Panc1 (cell line): ENCODE measurements at regions not wholly inside any gene's neighbourhood (a gene's known extent, or its start where the extent isn't known, plus 50 kb on each side); places are given as distances from the start of the nearest gene placed in this dataset.

Source experiments
- POLR2AphosphoS5 ChIP-seq: IDR thresholded peaks from 2 replicates; pipeline ENCODE4 v1.6.1; 2012; ENCODE audit warnings: mild to moderate bottlenecking, low read depth, low read length, moderate library complexity
- SIN3A ChIP-seq: IDR thresholded peaks from 2 replicates; pipeline ENCODE4 v1.6.1; 2012; ENCODE audit warnings: low read depth, mild to moderate bottlenecking, low read length, moderate library complexity, borderline replicate concordance; ENCODE audit not compliant: insufficient read depth
- TF ChIP-seq, protein P1 (sequence below): fragments of 450-650 bp; IDR thresholded peaks from 2 replicates; pipeline ENCODE4 v1.5.1; 2017; ENCODE audit warnings: mild to moderate bottlenecking
- TF ChIP-seq, protein P2 (sequence below), 2 experiments: IDR thresholded peaks; 2 replicates each; pipeline ENCODE4 v1.6.1; 2011 to 2012; ENCODE audit warnings: low read depth in 2 of 2, control low read depth in 1 of 2, low read length in 1 of 2, mild to moderate bottlenecking in 1 of 2, moderate library complexity in 1 of 2; ENCODE audit not compliant: insufficient read depth in 1 of 2

DNA sequence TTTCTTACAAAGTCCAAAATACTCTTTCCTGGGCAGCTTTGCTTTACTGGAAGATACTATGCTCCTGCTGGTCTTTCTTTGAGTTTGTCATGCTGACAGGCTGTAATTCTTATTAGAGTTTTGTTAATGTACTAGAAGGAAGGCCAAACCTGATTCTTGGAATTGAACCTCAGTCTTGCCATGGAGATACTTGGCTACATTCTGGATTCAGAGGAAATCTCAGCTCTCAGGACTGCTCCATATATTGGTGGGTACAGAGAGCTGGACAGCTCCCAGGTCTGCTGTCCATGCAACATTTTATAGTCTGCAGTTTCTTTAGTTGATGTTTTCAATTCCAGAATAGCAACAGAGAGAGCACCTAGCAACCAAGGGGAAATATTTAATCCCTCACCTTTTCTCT, 363.1 kb upstream of the STXBP6 start:
- TF ChIP-seq, protein P1, sequence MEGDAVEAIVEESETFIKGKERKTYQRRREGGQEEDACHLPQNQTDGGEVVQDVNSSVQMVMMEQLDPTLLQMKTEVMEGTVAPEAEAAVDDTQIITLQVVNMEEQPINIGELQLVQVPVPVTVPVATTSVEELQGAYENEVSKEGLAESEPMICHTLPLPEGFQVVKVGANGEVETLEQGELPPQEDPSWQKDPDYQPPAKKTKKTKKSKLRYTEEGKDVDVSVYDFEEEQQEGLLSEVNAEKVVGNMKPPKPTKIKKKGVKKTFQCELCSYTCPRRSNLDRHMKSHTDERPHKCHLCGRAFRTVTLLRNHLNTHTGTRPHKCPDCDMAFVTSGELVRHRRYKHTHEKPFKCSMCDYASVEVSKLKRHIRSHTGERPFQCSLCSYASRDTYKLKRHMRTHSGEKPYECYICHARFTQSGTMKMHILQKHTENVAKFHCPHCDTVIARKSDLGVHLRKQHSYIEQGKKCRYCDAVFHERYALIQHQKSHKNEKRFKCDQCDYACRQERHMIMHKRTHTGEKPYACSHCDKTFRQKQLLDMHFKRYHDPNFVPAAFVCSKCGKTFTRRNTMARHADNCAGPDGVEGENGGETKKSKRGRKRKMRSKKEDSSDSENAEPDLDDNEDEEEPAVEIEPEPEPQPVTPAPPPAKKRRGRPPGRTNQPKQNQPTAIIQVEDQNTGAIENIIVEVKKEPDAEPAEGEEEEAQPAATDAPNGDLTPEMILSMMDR: no peak
- TF ChIP-seq, protein P2, sequence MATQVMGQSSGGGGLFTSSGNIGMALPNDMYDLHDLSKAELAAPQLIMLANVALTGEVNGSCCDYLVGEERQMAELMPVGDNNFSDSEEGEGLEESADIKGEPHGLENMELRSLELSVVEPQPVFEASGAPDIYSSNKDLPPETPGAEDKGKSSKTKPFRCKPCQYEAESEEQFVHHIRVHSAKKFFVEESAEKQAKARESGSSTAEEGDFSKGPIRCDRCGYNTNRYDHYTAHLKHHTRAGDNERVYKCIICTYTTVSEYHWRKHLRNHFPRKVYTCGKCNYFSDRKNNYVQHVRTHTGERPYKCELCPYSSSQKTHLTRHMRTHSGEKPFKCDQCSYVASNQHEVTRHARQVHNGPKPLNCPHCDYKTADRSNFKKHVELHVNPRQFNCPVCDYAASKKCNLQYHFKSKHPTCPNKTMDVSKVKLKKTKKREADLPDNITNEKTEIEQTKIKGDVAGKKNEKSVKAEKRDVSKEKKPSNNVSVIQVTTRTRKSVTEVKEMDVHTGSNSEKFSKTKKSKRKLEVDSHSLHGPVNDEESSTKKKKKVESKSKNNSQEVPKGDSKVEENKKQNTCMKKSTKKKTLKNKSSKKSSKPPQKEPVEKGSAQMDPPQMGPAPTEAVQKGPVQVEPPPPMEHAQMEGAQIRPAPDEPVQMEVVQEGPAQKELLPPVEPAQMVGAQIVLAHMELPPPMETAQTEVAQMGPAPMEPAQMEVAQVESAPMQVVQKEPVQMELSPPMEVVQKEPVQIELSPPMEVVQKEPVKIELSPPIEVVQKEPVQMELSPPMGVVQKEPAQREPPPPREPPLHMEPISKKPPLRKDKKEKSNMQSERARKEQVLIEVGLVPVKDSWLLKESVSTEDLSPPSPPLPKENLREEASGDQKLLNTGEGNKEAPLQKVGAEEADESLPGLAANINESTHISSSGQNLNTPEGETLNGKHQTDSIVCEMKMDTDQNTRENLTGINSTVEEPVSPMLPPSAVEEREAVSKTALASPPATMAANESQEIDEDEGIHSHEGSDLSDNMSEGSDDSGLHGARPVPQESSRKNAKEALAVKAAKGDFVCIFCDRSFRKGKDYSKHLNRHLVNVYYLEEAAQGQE (IDR thresholded peaks at IDR 0.05; ENCODE audit: insufficient read depth in 1 of 2, low read depth in 2 of 2, low read length in 1 of 2): no peak
- TF ChIP-seq SIN3A (no peak), POLR2AphosphoS5 (no peak)
